Umbilical cord (tissue), 1 donor: ENCODE measurements at regions not wholly inside any gene's neighbourhood (a gene's known extent, or its start where the extent isn't known, plus 50 kb on each side); places are given as distances from the start of the nearest gene placed in this dataset.
"Not testable (repeated sequence)": the region's sequence is repeated elsewhere in the genome, so short reads cannot be mapped to it uniquely, and the experiment has no call there.

Source experiments
- DNase-seq: peaks from one replicate; pipeline ENCODE4 v3.0.0-alpha.2; 2015; ENCODE audit warnings: low spot score

DNA sequence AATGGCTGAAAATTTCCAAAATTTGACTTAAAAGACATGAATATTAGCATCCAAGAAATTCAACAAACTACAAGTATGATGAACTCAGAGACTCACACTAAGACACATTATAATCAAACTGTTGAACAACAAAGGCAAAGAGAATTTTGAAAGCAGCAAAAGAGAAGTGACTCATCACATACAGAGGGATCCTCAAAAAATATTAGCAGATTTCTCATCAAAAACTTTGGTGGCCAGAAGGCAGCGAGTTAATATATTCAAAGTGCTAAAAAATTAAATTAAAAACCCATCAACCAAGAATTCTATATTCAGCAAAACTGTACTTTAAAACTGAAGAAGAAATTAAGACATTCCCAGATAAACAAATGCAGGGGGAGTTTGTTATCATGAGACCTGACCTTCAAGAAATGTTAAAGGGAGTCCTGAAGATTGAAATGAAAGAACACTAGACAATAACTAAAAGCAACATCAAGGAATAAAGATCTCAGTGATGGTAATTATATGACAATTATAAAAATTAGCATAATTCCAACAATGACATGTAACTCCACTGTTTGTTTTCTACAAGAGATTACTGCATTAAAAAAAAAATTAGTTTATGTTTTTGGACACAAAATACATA, 150.0 kb downstream of the RNASET2 start:
- DNase-seq = no peak

DNA sequence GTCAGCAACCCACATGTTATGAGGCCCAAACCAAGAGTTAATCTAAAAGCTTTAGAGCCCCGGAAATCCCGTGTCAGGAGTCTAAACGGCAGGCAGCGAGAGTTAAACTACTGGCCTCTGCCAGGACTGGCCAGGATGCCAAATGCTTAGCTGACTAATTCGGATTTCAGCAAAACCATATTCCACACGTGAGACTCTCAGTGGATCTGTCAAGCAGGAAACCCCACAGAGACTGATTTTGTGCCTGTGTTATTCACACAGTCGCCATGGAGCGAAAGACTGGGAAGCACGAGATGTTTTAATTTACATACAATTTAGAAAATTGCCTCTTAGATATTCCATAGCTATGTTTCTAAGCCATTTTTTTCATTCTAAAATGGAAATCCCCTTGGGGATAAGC, 152.9 kb downstream of the RNASET2 start:
- DNase-seq = peak; percentile 25

GRCh38 chr6:166802401-166802800, 153.9 kb downstream of the RNASET2 start:
- DNase-seq = peak; percentile 85

DNA sequence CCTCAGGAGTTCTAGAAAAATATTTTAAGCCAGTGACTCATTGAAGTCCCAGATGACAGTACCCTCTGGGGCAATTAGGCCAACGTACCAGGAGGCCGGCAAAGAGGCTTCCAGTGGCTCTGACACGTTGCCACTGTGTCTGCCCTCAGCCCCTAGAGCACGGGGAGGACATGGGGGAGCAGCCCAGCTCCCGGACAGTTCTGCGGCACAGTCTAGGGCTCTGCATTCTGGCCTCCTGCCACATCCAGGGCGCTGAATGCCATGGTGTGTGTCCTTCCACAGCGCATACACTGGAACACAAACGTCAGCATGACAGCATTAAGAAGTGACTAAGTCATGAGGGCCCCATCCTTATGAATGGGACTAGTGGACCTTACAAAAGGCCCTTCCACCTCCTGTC, 156.2 kb downstream of the RNASET2 start:
- no peak for DNase-seq

DNA sequence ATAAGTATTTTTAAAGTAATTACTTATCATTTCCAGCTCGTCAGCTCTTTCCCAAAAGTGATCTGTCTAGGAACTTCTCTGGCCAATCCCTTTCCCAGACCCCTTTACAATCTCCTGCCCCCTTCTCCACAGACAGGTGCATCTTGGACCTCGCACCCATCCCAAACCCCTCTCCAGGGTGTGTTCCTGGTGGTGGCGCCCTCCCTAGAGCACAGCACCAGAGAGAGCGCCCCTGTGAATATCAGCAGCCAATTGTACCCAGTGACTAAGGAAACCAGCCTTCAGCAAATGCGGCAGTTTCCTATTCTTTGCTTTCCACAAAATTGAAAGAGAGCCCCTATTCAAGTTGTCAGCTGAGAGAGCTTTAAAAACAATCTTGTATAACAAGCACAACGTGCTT, 157.7 kb downstream of the RNASET2 start:
- peak; percentile 56 for DNase-seq

- DNase-seq = no peak
Measured at GRCh38 chr6:166796610-166797009, 159.7 kb downstream of the RNASET2 start.

DNA sequence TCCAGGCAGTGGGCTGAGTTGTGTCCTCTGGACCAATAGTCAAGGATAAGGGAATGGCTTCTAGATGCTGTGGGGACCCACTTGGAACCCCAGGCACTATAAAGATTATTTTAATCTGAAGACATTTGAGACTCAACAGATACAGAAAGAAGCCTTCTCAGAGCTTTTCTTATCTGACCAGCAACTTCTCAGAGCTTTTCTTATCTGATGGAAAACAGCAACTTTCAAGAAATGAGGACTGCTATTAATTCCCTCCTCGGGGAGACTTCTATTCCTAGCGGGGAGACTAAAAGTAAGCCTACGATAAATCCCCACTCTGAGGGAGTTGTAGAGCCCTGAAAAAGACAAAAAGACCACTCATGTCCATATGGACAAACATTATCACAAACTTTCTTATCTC, 160.5 kb downstream of the RNASET2 start:
- DNase-seq = peak; percentile 95

- DNase-seq = not testable (repeated sequence)
Measured at GRCh38 chr6:166790808-166791207, 163.8 kb upstream of the RPS6KA2 start.

DNA sequence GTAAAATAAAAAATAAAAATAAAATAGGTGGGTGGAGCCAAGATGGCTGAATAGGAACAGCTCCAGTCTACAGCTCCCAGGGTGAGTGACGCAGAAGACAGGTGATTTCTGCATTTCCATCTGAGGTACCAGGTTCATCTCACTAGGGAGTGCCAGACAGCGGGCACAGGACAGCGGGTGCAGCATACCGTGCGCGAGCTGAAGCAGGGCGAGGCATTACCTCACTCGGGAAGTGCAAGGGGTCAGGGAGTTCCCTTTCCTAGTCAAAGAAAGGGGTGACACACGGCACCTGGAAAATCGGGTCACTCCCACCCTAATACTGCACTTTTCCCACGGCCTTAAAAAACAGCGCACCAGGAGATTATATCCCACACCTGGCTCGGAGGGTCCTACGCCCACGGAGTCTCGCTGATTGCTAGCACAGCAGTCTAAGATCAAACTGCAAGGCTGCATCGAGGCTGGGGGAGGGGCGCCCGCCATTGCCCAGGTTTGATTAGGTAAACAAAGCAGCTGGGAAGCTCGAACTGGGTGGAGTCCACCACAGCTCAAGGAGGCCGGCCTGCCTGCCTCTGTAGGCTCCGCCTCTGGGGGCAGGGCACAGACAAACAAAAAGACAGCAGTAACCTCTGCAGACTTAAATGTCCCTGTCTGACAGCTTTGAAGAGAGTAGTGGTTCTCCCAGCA, 161.9 kb upstream of the RPS6KA2 start:
- not testable (repeated sequence) for DNase-seq

DNA sequence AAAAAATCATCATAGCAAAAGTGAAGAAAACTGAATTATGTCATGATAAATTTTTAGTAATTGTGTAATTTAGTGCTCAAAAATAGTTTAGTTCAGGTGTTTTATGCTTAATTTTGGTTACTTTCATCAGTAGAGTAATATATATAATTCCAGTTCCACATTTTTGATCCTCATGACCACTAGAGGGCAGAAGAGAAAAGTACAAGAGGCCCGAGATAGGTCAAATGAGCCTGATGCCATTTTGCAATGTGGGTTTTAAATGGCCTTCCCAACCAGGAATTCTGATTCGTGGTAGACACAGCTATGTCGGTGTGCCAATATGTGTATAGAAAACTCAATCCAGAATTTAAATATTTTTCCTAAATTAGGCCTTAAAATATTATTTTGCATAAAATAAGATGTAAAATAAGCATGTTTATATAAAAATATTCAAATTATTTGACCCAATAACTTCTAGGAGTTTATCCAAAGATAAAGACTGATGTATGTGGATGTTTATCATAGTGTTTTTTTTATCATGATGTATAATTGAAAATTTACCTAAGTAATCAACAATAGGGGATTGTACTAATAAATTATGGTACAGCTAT, 159.7 kb upstream of the RPS6KA2 start:
- DNase-seq = peak; percentile 77

DNA sequence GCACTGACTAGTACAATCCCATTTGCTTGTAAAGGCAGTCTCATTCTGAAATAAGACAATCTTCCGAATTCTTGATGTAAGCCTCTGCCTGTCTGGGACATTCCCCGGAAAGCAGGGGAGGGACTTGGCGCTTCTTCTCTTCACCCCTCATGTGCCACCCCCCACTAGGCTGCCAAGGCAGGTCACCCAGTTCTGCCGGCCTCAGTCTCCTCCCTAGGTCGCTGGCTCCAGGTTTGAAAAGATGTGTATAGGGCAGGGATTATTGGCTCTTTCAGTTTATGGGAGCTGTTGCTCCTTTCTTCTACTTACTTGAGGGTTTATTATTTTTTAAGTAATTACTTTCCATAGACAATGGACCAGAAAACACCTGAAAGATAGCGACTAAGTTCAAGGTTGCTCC, 158.1 kb upstream of the RPS6KA2 start:
- DNase-seq = no peak

DNA sequence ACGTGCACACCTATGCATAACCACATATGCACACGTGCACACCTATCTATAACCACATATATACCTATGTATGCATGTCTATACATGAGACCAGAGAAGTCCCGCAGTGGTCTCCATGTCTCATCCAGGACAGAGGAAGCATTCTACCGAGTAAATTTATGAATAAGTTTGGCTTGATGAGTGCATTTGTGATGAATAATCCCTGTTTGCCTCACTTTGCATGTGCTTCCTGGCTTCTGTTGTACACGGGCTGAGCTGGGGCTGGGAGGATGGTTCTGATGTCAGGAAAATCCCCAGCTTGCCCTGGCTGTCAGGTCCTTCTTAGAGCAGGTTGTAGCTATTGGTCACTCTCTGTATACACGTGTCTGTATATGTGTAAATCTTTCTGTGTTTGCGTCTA, 157.6 kb upstream of the RPS6KA2 start:
- no peak for DNase-seq

DNA sequence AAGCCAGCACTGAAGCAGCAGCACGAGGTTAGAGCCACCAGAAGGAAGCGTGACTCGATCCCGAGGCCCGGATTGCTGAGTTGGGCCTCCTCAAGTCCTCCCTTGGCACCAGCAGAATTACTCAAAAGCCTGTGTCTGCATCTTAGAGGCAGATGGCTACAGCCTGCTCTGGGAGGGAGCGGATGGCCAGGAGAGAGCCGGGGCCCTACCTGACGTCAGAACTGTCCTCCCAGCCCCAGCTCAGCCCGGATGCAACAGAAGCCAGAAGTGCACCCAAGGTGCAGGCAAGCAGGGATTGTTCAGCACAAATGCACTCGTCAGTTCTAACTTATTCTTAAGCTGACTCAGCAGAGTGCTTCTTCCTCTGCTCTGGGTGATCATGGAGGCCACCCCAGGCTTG, 155.5 kb upstream of the RPS6KA2 start:
- peak; percentile 37 for DNase-seq

DNA sequence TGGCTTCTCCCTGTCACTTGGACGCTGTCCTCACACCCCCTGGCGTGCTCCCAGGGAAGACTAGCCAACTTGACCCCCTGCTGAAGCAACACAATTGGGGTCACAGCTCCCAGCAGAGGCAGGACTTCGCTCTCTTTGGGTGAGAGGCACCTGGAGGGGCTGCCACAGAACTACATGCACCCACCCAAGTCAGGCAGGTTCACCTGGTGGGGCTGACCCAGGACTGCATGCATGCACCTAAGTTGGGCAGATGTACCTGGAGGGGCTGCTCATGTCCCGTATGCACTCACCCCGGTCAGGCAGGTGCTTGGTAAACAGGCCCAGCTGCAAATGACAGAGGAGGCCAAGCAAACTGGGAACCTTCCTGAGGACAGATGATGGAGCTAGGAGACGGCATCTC, 154.3 kb upstream of the RPS6KA2 start:
- DNase-seq = no peak

DNA sequence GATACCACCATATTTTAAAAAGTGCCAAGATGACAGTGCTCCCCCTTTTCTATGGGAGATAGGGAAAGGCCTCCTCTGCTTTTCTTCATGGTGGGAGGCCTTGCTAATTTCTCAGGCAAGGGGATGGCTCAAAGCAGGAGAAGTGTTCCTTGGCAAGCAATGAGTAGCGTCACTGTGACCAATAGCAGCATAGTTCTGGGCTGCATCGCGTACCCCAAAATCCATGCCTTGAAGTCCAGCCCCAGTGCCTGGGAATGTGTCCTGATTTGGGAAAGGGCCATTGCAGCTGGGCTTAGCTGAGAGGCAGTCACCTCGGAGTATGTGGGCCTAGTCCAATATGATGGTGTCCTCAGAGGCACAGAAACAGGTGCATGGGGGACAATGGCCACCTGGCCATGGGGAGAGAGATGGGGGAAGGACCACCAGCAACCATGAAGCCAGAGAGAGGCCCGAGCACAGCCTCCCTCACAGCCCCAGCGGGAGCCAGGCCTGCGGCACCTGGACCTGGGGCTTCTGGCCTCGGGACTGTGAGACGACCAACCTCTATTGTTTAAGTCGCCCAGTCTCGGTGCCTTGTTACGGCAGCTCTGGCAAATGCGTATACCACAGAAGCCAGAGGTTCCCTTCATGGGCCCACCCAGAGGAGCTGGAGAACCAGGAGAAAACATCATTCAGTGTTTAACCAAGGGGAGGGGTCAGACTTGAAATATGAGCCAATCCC, 153.1 kb upstream of the RPS6KA2 start:
- no peak for DNase-seq

DNA sequence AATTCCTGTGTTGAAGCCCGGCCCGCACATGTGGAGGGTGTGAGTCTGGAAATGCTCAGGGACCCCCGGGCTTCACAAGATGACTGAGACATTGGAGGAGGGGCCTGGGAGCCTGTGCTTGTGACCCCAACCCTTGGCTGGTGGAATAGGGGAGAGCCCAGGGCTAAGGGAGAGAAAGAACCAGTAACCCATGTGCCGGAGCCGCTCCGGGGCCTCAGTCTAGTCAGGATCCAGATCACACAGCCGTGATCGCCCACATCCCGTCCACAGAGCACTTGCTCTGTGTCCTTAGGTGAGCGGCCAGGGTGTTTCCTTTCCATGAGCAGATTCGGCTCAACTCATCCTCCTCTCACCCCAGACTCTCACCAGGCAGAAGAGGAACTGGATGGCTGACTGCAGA, 152.3 kb upstream of the RPS6KA2 start:
- DNase-seq = no peak

DNA sequence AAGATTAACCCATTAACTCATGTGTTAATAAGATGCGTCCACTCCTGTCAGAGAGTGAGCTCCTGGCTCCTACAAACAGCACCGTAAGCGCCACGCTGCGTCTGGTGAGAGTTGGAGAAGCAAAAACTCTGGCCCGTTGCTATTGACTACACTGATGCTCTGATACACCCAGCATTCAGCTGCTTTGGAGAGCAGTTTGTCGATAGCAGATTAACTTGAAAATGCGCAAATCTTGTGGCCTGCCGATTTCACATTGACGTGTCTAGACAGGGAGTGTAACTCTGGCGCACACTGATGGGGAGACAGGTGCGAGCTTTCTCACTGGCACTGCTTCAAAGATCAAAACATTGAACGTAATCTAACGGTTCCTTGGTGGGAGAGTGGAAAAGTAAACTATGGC, 151.7 kb upstream of the RPS6KA2 start:
- DNase-seq = no peak

- no peak for DNase-seq
Measured at GRCh38 chr6:166778046-166778445, 151.0 kb upstream of the RPS6KA2 start.

- DNase-seq = no peak
Measured at GRCh38 chr6:166777096-166777630, 150.1 kb upstream of the RPS6KA2 start.

- DNase-seq = no peak
Measured at GRCh38 chr6:166776571-166776970, 149.5 kb upstream of the RPS6KA2 start.

DNA sequence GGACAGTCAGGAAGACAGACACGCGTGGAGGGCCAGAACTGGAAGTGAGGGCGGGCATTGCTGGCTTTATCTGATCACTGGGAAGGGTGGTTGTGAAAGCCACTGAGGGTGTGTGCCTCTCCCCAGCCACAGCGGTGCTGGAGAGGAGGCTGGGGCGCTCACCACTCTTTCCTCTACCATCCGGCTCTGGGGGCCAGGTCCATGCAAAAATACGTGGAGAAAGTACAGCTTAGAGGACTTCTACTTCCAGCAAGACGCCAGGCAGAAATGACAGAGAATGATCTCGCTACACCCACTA, 148.8 kb upstream of the RPS6KA2 start:
- DNase-seq = no peak

- DNase-seq = peak; percentile 83
Measured at GRCh38 chr6:166775180-166775922, 148.3 kb upstream of the RPS6KA2 start.
